Ammon's horn (tissue), 1 donor: ENCODE measurements at regions not wholly inside any gene's neighbourhood (a gene's known extent, or its start where the extent isn't known, plus 50 kb on each side); places are given as distances from the start of the nearest gene placed in this dataset.

Source experiments
- DNase-seq: peaks from one replicate; pipeline ENCODE4 v3.0.0-alpha.2; 2016; ENCODE audit warnings: low spot score

- DNase-seq = no peak
Measured at GRCh38 chr17:51487947-51488346, 227.6 kb downstream of the UTP18 start.

GRCh38 chr17:51491416-51491815, 231.1 kb downstream of the UTP18 start:
- DNase-seq = no peak

GRCh38 chr17:51493206-51493605, 232.9 kb downstream of the UTP18 start:
- no peak for DNase-seq

- DNase-seq = no peak
Measured at GRCh38 chr17:51496378-51496777, 236.0 kb downstream of the UTP18 start.

- DNase-seq = no peak
Measured at GRCh38 chr17:51499897-51500296, 239.6 kb downstream of the UTP18 start.

- no peak for DNase-seq
Measured at GRCh38 chr17:51500454-51500853, 240.1 kb downstream of the UTP18 start.

- DNase-seq = no peak
Measured at GRCh38 chr17:51505450-51505849, 245.1 kb downstream of the UTP18 start.

- DNase-seq = peak; percentile 23
Measured at GRCh38 chr17:51507444-51507843, 247.1 kb downstream of the UTP18 start.

GRCh38 chr17:51508048-51508447, 247.7 kb downstream of the UTP18 start:
- DNase-seq = peak; percentile 59

GRCh38 chr17:51510940-51511339, 250.6 kb downstream of the UTP18 start:
- no peak for DNase-seq

- DNase-seq = no peak
Measured at GRCh38 chr17:51512220-51512907, 252.0 kb downstream of the UTP18 start.

- DNase-seq = no peak
Measured at GRCh38 chr17:51516924-51517323, 256.6 kb downstream of the UTP18 start.

GRCh38 chr17:51524524-51524923, 264.2 kb downstream of the UTP18 start:
- no peak for DNase-seq

- no peak for DNase-seq
Measured at GRCh38 chr17:51526507-51526906, 266.2 kb downstream of the UTP18 start.

GRCh38 chr17:51527225-51527982, 267.1 kb downstream of the UTP18 start:
- DNase-seq = no peak

GRCh38 chr17:51528111-51528510, 267.8 kb downstream of the UTP18 start:
- no peak for DNase-seq

GRCh38 chr17:51533219-51533618, 272.9 kb downstream of the UTP18 start:
- no peak for DNase-seq

- no peak for DNase-seq
Measured at GRCh38 chr17:51533821-51534220, 273.5 kb downstream of the UTP18 start.

- no peak for DNase-seq
Measured at GRCh38 chr17:51536627-51537026, 276.3 kb downstream of the UTP18 start.

GRCh38 chr17:51537996-51538550, 277.7 kb downstream of the UTP18 start:
- no peak for DNase-seq

GRCh38 chr17:51540151-51540550, 279.8 kb downstream of the UTP18 start:
- DNase-seq = peak; percentile 72

- no peak for DNase-seq
Measured at GRCh38 chr17:51541215-51541614, 280.9 kb downstream of the UTP18 start.

- DNase-seq = no peak
Measured at GRCh38 chr17:51546114-51546513, 285.8 kb downstream of the UTP18 start.
